ENCODE measurements at regions not wholly inside any gene's neighbourhood (a gene's known extent, or its start where the extent isn't known, plus 50 kb on each side); places are given as distances from the start of the nearest gene placed in this dataset.

- no peak for DNase-seq
Measured at GRCh38 chr1:56180520-56181190, 398.7 kb downstream of the PLPP3 start.

GRCh38 chr1:56179543-56179942 is 399.8 kb downstream of the PLPP3 start:
- DNase-seq = no peak

GRCh38 chr1:56175211-56175610 is 404.2 kb downstream of the PLPP3 start:
- DNase-seq = no peak

GRCh38 chr1:56174176-56174885 is 405.0 kb downstream of the PLPP3 start:
- no peak for DNase-seq

- no peak for DNase-seq
Measured at GRCh38 chr1:56173736-56174135, 405.6 kb downstream of the PLPP3 start.

- DNase-seq = no peak
Measured at GRCh38 chr1:56171670-56172069, 407.7 kb downstream of the PLPP3 start.

- DNase-seq = no peak
Measured at GRCh38 chr1:56170784-56171320, 408.5 kb downstream of the PLPP3 start.

- DNase-seq = no peak
Measured at GRCh38 chr1:56169856-56170255, 409.5 kb downstream of the PLPP3 start.

- DNase-seq = no peak
Measured at GRCh38 chr1:56168176-56168575, 411.2 kb downstream of the PLPP3 start.

- no peak for DNase-seq
Measured at GRCh38 chr1:56167596-56167995, 411.8 kb downstream of the PLPP3 start.

- no peak for DNase-seq
Measured at GRCh38 chr1:56160773-56161315, 418.5 kb downstream of the PLPP3 start.

- DNase-seq = peak; percentile 20 to 74
Measured at GRCh38 chr1:56156971-56157876, 422.1 kb downstream of the PLPP3 start.

- peak in 1 of 2 experiments; percentile 22 for DNase-seq
Measured at GRCh38 chr1:56153276-56153675, 426.1 kb downstream of the PLPP3 start.

GRCh38 chr1:56152635-56153034 is 426.7 kb downstream of the PLPP3 start:
- DNase-seq = no peak

- no peak for DNase-seq
Measured at GRCh38 chr1:56151402-56151801, 428.0 kb downstream of the PLPP3 start.

GRCh38 chr1:56150441-56151215 is 428.7 kb downstream of the PLPP3 start:
- no peak for DNase-seq

GRCh38 chr1:56149761-56150160 is 429.6 kb downstream of the PLPP3 start:
- DNase-seq = no peak

GRCh38 chr1:56148326-56149193 is 430.8 kb downstream of the PLPP3 start:
- no peak for DNase-seq

- DNase-seq = no peak
Measured at GRCh38 chr1:56147459-56147858, 431.9 kb downstream of the PLPP3 start.

- no peak for DNase-seq
Measured at GRCh38 chr1:56147034-56147433, 432.3 kb downstream of the PLPP3 start.

- no peak for DNase-seq
Measured at GRCh38 chr1:56146449-56146848, 432.9 kb downstream of the PLPP3 start.

Measured in NCI-H2081 (cell line).